ELR (cell line): ENCODE measurements at regions not wholly inside any gene's neighbourhood (a gene's known extent, or its start where the extent isn't known, plus 50 kb on each side); places are given as distances from the start of the nearest gene placed in this dataset.

Source experiments
- DNase-seq: peaks from one replicate; pipeline ENCODE4 v3.0.0-alpha.2; 2015; ENCODE audit warnings: low read depth

DNA sequence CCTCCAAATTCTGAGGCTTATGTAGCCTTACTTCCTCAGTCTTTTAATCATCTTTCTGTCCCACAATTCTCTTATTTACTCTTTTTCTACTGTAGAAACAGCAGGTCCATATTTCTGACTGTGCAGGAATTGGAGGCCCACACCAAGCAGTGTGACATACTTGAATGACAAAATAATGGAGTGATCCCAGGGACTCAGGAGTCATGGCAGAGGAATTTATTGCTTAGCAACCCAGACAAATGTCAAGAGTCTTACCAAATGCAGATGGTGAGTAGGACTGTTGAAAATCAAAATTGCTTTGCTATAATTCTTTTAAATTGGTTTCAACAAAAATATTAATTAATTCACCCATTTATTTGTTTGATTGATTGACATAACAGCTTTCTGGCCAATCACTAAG, 59.9 kb downstream of the HTR1B start:
- DNase-seq: peak; percentile 66

DNA sequence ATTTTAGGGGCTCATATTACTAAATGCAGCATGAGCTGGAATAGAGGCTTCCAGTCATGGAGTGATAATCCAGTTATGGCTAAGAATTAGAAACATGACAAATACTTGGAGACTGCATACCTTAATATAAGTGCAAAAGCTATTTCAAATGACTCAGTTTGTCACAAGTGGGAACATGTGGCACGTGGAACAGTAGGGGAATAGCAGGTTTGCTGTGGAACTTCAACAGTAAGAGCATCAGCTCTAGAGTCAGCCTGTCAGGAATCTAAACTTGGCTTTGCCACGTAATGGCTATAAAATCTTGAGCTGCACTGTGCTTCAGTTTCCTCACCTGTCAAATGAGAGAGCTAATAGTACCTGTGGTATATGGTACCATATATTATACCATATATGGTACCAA, 62.1 kb downstream of the HTR1B start:
- DNase-seq: peak; percentile 23

DNA sequence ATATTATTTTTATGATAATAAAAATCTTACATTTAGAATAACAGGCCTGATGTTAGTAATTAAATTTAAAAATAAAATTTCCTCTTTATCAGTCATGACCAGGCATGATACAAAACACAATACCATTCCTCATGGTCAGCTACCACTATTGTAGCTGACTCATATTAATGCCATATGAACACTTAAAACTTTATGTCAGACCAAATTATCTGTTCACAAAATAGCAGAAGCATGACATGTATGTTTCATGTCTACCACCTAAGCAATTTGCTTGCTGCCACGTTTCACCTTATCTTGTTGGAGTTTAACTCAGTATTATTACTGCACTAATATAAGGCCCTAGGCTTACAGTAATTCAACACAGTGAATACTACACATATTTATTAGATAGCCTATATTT, 65.7 kb downstream of the HTR1B start:
- DNase-seq: peak; percentile 5

DNA sequence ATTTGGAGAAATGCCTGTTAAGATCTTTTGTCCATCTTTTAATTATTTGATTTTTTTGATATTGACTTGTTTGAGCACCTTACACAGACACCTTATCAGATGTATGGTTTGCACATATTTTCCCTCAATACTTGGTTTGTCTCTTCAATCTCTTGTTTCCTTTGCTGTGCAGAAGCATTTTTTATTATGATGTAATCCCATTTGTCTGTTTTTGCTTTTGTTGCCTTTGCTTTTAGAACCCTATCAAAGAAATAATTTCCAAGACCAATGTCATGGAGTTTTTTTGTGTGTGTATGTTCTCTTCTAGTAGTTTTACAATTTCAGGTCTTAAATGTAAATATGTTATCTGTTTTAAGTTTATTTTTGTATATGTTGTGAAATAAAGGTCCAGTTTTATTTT, 73.9 kb downstream of the HTR1B start:
- DNase-seq: no peak

DNA sequence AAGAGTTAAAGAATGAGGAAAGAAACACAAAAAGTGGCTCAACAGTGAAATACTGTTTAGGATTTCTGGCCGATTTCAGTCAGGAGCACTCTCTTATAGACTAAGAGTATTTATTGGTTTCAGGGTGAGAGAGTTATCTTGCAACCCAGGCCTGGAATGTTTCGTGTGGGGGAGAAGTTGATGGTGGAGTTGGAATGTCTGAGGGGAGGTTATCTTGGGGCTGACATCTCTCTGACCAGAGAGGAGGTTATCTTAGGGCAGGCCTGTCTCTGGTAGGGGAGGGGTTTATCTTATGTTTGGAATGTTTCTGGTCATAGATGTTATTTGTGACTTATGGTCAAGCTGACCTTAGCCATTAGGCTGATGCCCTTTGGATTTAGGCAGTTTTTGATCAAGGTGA, 80.3 kb downstream of the HTR1B start:
- no peak for DNase-seq

DNA sequence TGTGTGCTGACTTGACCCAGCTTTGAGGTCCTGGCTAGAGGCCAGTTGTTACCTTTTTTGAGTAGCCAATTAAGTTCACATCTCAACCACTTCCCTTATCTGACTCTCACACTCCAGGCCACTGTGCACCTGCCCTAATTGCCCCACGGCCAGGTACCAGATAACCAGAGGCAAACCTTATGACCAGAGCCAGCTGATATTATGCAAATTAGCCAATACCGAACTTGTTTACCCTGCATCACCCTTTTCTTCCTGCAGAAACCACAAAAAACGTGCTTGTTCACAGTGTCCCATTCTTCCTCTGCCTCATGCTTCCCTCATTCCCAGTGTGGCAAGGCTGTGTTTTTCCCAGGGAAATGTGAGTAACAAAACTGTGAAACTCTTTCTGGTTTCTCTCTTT, 89.3 kb downstream of the HTR1B start:
- DNase-seq: no peak

DNA sequence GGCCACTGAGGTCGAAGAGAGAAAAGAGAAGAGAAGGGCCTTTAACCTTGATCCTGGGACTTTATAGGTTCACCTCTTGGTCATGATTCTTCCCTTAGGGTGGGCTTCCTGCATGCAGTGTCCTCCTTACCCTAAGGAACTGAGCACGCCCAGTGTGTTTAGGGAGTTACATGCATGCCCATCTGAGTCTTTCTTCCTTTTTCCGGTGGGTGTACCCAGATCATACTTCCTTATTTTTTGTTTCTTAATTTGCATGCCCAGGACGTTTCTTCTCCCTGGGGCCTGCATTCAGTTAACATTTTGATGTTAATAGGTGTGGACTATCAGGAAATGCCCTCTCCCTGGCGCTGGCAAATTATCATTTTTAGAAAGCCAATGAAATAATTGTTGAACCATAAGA, 91.5 kb downstream of the HTR1B start:
- DNase-seq: no peak

DNA sequence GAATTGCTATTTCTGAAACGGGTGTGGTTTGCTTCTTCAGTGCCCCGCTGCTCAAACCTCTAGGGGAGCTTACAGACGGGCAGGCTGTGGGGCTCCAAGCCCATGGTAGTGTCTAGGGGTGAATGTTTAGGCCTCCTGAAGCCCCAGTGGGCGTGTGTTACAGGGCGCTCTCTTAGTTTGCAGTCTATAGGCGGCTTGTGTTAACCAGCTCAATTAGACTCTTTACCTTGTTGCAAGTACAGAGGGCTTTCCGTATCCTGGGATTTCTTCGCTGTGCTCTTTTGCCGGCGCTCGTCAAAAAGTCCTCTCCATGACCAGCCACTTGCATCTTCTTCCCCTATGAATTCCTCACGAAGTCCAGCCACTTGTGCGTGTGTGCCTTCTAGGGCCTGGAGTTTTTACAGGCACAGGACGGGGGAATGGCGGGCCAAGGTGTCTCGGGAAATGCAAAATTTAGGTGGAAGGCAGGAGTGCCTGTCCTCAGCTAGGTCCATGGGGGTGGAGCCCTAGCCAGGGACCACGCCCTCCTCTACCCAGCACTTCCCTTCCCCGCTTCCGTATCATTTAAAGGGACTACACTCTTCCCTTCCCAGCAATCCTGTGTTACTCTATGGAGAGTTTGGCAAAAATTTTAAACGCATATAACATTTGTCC, 94.5 kb downstream of the HTR1B start:
- peak; percentile 72 for DNase-seq

DNA sequence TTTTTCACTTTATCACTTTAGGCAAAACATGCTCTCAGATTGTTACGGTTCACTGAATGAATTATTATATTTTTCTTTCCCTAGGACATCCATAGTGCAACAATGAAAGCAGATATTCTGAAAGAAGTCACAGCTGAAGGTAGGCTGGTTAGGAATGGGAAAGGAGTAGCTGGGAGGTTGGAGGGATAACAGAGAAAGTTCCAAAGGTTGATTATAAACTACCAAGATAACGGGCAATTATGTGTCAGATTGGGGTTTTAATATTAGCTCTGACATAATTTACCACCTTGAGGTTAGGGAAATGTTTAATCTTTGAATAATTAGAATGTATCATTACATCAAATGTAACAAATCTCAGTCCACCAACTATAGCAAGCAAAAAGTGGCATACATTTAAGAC, 96.5 kb downstream of the HTR1B start:
- DNase-seq: no peak

DNA sequence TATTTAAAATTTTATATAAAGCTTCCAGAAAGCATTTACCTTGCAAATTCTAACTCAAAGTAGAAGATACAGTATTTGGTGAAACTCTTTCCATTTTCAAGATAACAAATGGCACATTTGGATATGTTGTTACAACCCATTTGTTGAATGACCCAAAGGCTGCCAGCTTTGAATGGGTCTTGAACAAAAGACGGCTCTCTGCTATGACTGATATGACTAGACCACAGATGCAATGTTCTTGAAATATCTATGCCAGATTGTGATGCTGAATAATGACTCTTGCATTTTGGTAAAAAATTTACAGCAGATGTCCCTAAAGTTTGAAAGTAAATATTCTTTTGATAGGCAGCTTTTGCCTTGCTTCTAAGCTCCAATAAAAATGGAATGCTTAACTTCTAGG, 99.6 kb downstream of the HTR1B start:
- DNase-seq: no peak

DNA sequence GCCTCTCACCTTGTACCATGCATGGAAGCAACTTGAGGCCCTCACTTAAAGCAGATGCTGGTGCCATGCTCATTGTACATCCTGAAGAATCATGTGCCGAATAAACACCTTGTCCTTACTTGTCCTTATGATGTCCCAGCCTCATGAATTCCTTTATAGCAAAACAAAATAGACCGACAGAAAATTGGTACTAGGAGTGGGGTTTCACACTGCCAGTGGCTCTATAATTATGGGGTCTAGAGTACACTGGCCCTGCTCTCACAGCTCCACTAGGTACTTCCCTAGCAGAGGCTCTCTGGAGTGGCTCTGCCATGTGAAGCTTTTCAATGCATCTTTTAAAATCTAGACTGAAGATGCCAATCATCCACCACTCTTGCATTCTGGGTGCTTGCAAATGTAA, 101.2 kb downstream of the HTR1B start:
- no peak for DNase-seq

DNA sequence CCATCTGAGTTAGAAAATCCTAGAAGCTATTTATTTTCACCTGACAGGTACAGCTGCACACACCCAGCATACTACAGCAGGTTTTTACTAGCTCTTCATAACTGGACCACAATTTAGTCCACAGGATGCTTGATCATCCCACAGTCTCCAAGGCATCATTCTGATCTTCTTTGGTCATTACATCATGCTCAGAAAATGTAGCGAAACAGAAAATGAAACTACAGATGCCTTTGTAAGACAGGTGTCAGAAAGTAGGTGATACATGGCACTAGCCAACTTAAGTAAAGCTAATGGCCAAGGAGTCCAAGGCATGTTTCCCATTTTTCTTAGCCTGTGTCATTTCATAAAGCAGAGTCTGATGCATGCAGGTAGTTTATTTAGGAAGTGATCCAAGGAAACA, 102.3 kb downstream of the HTR1B start:
- DNase-seq: peak; percentile 8

DNA sequence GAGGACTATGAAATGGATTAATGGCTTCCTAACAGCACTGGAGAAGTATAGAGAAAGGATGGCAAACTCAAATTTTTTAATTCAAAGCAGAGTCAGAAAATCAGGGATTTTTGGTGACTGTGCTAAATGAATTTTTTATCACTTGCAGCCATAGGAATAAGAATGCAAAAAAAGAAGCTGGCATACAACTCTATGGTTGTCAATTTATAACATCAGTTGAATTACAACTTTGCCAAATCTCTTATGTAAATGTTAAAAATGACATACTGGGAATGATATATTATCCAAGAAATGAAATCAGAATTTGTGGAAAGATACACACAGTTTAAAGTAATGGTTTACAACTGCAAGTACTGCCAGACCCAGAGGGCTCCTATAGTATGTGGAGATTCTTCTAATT, 106.5 kb downstream of the HTR1B start:
- no peak for DNase-seq

DNA sequence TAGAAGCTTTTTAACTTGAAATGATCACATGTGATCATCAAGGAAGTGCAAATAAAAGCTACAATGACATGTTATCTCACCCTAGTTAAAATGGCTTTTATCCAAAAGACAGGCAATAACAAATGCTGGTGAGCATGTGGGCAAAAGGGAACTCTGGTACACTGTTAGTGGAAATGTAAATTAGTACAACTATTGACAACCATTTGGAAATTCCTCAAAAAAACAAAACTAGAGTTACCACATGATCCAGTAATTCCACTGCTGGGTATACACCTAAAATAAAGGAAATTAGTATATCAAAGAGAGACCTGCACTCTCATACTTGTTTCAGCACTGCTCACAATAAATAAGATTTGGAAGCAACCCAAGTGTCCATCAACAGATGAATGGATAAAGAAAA, 108.7 kb downstream of the HTR1B start:
- DNase-seq: no peak

DNA sequence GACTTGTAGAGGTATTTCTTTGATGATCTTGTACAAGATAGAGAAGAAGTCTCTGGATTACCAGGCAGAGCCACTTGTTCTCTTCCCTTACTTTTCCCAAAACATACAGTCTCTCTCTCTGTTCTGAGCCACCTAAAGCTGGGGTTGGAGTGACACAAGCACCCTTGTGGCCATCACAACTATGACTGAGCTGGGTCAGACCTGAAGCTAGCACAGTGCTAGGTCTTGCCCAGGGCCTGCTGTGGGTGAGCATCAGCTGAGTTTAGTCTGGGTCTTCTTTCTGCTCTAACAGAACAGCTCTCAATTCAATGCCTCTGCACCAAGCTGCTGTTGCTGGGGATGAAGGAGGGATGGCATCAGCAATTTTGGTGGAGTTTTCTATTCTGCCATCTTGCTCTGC, 110.2 kb downstream of the HTR1B start:
- DNase-seq: no peak

DNA sequence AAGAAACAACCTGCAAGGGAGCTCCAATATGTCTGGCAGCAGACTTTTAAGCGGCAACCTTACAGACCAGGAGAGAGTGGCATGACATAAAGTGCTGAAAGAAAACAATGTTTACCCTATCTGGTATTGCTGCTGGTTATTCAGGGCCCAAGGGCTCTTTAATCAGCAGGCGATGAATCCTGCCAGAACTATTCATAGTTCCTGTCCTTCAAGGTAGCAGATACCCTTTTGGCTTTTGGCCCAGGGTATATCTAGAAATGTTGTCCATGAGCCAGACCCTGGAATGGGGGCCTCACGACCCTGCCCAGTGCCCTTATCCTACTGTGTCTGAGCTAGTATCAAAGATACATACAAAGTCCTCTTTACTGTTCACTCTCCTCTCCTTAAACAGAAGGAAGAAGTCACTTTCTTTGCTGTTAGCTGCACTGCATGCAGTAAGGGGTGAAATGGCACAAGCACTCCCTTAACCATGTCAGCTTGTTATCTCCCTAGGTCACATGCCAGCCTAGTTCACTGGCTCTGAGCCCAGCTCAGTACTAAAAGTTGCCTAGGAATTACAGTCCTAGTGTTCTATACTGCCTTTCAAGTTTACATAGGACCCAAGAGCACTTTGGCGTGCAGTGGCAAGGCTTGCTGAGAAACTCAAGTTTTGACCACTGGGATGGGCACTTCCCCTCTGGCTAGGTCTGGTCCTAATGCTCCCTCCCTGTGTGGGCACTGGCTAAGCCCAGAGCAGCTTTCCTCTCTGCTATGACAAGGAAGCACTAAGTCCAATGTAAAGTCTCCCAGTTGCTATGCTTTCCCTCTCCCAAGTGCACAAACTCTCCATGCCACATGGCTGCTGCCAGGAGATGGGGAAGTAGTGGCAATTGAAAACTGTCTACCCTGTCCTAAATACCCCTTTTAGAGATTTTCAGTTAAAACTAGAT, 122.0 kb downstream of the HTR1B start:
- DNase-seq: no peak

DNA sequence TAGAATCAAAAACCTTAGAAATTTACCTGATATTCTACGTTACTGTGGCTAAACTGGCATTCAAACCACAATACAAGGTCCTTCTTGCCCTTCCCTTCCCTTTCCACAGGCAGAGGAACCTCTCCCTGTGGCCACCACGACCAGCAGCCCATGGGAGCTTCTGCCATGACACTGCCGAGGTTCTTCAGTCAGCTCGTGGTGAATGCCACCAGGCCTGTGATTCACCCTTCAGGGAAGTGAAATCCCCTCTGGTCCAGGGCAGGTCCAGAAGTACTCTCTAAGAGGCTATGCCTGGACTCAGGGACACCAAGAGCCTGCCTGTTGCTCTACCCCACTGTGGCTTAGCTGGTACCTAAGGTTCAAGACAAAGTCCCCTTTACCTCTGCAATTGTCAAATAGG, 123.0 kb downstream of the HTR1B start:
- DNase-seq: no peak

DNA sequence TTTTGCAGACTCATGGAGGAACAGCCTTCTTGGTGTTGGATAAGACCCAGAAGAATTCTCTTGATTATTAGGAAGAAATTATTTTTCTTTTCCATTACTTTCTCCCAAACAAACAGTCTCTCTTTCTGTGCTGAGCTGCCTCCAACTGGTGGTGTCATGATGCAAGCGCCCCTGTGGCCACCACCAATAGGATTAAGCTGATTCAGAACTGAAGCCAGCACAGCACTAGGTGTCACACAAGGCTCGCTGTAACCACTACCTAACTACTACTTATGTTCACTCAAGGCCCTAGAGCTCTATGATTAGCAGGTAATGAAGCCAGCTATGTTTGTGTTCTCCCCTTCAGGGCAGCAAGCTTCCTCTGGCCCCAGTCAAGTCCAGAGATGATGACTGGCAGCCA, 123.4 kb downstream of the HTR1B start:
- no peak for DNase-seq

DNA sequence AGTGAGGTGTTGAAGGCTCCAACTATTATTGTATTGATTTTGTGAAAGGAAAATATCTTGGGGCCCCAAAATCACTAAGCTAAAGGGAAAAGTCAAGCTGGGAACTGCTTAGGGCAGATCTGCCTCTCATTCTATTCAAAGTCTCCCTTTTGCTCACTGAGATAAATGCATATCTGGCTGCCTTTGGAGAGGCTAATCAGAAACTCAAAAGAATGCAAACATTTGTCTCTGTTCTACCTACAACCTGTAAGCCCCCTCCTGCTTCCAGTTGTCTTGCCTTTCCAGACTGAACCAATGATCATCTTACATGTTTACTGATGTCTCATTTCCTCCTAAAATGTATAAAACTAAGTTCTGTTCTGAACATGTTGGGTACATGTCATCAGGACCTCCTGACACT, 125.9 kb downstream of the HTR1B start:
- DNase-seq: no peak

DNA sequence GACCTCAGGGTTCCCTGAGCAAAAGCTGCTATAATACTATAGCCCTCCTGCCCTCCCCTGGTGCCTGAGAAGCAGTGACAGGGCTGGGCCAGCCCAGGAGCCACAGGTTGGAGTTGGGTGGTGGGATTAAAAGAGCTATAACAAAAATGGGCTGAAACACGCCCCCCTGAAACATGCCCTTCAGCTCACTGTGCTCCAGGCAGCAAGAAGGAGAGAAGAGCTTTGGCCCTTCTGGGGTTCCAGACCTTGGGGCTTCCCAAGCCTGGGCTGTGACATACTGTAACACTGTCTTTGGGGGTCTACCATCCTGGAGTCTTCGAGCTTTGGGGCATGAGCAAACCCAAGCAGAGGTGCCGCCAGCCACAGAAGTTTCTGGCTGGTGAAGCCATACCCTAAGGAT, 129.2 kb downstream of the HTR1B start:
- no peak for DNase-seq

DNA sequence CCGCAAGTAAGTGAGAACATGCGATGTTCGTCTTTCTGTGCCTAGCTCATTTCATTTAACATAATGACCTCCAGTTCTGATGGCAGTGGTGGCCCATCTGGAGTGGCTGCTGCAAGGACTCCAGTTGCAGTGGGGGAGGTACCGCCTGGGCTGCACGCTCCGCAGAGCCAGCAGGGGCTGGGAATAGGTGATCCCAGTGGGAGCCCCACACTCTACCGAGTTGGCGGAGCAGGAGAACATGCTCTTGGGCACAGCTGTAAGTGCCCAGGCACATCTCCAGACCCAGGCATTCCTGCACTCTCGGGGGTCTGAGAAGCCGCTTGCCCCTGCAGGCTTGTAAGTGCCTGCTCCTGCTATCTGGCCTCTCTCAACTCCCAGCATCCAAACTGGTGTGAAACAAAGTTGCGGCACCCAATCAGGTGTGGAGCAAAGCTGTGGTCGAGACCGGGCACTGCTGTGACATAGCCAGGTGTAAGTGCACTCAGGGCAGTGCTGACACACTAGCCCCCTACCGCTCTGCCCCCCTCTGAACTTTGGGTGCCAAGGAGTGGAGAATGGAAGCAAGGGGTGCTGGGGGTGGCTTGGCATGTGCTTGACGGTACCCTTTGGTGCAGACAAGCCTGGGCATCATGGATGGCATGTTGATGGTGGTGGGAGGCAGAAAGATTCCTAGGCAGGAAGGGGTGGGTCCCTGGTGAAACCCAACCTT, 130.2 kb downstream of the HTR1B start:
- no peak for DNase-seq

DNA sequence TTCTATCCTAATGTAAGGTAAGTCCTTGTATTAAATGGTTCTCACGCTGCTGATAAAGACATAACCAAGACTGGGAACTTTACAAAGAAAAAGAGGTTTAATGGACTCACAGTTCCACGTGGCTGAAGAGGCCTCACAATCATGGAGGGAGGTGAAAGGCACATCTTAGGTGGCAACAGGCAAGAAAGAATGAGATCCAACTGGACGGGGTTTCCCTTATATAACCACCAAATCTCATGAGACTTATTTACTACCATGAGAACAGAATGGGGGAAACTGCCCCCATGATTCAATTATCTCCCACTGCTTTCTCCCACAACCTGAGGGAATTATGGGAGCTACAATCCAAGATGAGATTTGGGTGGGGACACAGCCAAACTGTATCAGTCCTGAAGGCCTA, 136.6 kb downstream of the HTR1B start:
- no peak for DNase-seq

DNA sequence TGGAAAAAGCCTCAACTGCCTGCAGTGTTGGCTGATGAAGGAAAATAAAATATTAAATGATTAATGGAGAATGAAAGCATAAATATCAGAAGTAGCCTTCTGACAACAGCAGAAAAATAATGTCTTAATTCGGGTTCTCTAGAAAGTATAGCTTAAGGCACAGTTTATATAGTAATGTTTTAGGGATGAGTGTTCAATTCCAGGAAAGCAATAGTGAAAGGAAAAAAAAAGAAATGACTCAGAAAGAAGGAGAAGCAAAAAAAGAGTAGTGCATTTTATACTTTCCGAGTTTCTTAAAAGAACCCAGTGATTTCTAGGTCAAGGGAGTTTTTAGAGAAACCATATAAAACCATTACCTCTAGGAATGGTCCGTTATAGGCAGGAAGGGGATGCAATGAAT, 137.3 kb downstream of the HTR1B start:
- DNase-seq: peak; percentile 58
